ENCODE measurements at regions not wholly inside any gene's neighbourhood (a gene's known extent, or its start where the extent isn't known, plus 50 kb on each side); places are given as distances from the start of the nearest gene placed in this dataset.

DNA sequence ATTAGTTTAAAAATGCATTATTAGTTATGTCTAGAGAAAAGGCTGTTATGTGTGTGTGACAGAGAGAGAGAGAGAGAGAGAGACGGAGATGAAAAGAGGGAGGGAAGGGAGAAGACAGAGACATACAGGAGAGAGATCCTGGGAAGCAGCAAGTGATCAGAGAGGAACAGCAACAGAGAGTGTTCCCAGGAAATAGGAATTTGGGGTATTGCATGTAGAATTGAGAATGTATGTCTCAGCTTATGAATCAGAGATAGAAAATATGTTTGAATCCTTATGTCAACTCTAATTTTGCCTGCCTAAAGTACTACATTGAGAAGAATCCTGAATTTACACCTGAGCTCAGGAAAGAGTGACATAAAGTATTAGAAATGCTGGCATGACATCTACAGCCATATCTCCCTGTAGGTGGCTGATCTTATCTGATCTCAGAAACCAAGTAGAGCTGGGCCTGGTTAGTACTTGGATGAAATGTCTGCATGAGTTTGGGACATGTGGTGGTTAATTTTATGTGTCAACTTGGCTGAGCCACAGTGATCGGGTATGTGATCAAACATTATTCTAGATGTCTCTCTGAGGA, 130.6 kb downstream of the TENT5A start:
- no peak overlapping the region for H3K27ac Mint-ChIP-seq (ENCODE audit: unreplicated experiment)
- no peaks in the 10 kb centered on the region for H3K36me3 Mint-ChIP-seq (ENCODE audit: unreplicated experiment)
- H3K9me3 Mint-ChIP-seq (ENCODE audit: unreplicated experiment): no peaks in the 10 kb centered on the region
- DNase-seq (ENCODE audit: extremely low spot score, unreplicated experiment): no peak
- peaks cover 10% of the 10 kb centered on the region for H3K4me1 Mint-ChIP-seq (ENCODE audit: unreplicated experiment)
- no peaks in the 10 kb centered on the region for H3K27me3 Mint-ChIP-seq (ENCODE audit: unreplicated experiment)
- no peak overlapping the region for H3K4me3 Mint-ChIP-seq (ENCODE audit: unreplicated experiment)
- TF ChIP-seq, protein P1, sequence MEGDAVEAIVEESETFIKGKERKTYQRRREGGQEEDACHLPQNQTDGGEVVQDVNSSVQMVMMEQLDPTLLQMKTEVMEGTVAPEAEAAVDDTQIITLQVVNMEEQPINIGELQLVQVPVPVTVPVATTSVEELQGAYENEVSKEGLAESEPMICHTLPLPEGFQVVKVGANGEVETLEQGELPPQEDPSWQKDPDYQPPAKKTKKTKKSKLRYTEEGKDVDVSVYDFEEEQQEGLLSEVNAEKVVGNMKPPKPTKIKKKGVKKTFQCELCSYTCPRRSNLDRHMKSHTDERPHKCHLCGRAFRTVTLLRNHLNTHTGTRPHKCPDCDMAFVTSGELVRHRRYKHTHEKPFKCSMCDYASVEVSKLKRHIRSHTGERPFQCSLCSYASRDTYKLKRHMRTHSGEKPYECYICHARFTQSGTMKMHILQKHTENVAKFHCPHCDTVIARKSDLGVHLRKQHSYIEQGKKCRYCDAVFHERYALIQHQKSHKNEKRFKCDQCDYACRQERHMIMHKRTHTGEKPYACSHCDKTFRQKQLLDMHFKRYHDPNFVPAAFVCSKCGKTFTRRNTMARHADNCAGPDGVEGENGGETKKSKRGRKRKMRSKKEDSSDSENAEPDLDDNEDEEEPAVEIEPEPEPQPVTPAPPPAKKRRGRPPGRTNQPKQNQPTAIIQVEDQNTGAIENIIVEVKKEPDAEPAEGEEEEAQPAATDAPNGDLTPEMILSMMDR (IDR thresholded peaks at IDR 0.05): no peak

DNA sequence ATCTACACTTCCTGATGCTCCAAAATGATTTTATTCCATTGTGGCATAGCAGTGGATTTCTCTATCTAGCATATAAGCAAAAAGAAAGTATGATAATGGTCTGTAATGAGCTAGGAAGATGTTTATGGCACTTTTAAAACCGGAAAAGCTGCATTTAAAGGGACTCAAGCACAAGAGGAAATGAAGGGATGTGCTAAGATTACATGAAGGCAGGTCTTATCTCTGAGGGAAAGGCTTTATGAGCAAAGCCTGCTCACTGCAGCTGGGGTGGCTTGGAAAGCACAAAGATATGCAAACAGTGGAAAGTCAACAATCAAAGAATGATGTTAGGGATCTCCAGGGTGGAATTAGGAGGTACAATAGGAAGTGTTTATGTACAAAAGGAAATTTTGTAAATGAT, 138.2 kb downstream of the TENT5A start:
- no peak overlapping the region for H3K4me3 Mint-ChIP-seq (ENCODE audit: unreplicated experiment)
- TF ChIP-seq, protein P1 (IDR thresholded peaks at IDR 0.05): no peak
- peak overlapping the region; percentile 35 for H3K27ac Mint-ChIP-seq (ENCODE audit: unreplicated experiment)
- no peak for DNase-seq (ENCODE audit: extremely low spot score, unreplicated experiment)
- peaks cover 22% of the 10 kb centered on the region for H3K4me1 Mint-ChIP-seq (ENCODE audit: unreplicated experiment)
- no peaks in the 10 kb centered on the region for H3K27me3 Mint-ChIP-seq (ENCODE audit: unreplicated experiment)
- no peaks in the 10 kb centered on the region for H3K36me3 Mint-ChIP-seq (ENCODE audit: unreplicated experiment)
- no peaks in the 10 kb centered on the region for H3K9me3 Mint-ChIP-seq (ENCODE audit: unreplicated experiment)

DNA sequence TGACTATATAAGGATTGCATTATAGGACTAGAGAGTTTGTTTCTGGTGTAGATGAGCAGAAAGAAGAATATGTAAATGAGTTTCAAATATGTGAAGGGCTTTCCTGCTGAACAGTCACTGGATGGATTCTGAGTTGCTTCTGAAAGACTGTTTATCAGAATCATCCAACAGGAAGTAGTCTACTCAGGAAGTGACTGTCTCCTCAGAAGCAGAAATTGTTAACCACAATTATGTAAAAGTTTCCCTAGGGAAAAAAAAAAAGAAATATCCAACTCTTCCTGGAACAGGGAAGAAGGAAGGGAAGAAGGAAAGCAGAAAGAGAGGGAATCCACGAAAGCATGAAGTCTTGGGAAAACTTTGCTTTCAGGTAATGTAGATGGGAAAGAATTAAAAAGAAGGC, 138.9 kb downstream of the TENT5A start:
- H3K9me3 Mint-ChIP-seq (ENCODE audit: unreplicated experiment): no peaks in the 10 kb centered on the region
- peak overlapping the region; percentile 38 for H3K4me3 Mint-ChIP-seq (ENCODE audit: unreplicated experiment)
- H3K27me3 Mint-ChIP-seq (ENCODE audit: unreplicated experiment): no peaks in the 10 kb centered on the region
- TF ChIP-seq, protein P1 (IDR thresholded peaks at IDR 0.05): no peak
- peaks cover 23% of the 10 kb centered on the region for H3K4me1 Mint-ChIP-seq (ENCODE audit: unreplicated experiment)
- H3K36me3 Mint-ChIP-seq (ENCODE audit: unreplicated experiment): no peaks in the 10 kb centered on the region
- no peak for DNase-seq (ENCODE audit: extremely low spot score, unreplicated experiment)
- H3K27ac Mint-ChIP-seq (ENCODE audit: unreplicated experiment): peak overlapping the region; percentile 86

DNA sequence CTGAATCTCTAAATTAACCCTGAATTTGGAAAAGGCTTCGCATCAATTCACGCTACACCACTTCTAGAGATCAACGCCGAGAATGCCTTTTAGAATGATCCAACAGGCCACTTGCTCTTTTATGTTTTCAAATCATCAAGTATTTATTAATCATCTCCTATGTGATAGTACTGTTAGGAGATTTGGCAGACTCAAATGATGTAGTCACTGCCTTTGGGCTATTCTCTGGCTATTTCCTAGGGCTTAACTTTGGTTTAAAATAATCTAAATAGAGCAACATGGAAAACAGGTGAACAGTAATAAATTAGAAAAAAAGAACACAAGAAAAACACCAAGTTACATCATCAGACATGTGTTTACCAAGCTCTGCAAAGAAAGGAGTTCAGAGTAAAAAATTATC, 140.3 kb downstream of the TENT5A start:
- TF ChIP-seq, protein P1 (IDR thresholded peaks at IDR 0.05): no peak
- Mint-ChIP-seq H3K27me3 (ENCODE audit: unreplicated experiment) (no peaks in the 10 kb centered on the region), H3K9me3 (ENCODE audit: unreplicated experiment) (peaks cover under 1% of the 10 kb centered on the region), H3K27ac (ENCODE audit: unreplicated experiment) (no peak overlapping the region), H3K36me3 (ENCODE audit: unreplicated experiment) (no peaks in the 10 kb centered on the region), H3K4me3 (ENCODE audit: unreplicated experiment) (no peak overlapping the region), H3K4me1 (ENCODE audit: unreplicated experiment) (peaks cover 34% of the 10 kb centered on the region)
- DNase-seq (ENCODE audit: extremely low spot score, unreplicated experiment): no peak

DNA sequence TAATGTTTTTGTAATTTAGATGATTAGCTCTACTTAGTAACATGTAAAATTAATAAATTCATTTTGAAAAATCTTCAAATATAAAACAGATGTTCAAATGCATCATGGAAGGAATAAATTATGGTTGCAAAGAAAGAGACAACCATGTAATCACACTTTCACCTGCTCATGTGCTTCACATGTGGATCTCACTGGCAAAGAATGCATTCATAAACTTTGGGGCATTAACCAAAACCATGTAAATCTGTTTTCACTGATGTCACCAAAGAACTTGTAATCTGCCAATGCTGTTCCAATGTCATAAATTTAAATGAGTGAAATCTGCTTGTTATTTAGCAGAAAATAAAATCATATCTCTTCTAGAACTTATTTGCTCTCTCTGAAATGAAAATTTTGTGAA, 142.7 kb downstream of the TENT5A start:
- TF ChIP-seq, protein P1 (IDR thresholded peaks at IDR 0.05): no peak
- Mint-ChIP-seq H3K9me3 (ENCODE audit: unreplicated experiment) (peaks cover 4% of the 10 kb centered on the region), H3K4me1 (ENCODE audit: unreplicated experiment) (peaks cover 41% of the 10 kb centered on the region), H3K4me3 (ENCODE audit: unreplicated experiment) (no peak overlapping the region), H3K27me3 (ENCODE audit: unreplicated experiment) (no peaks in the 10 kb centered on the region), H3K27ac (ENCODE audit: unreplicated experiment) (no peak overlapping the region), H3K36me3 (ENCODE audit: unreplicated experiment) (no peaks in the 10 kb centered on the region)
- DNase-seq (ENCODE audit: extremely low spot score, unreplicated experiment): no peak

Measured in osteocyte (in vitro differentiated cells).